HCT116 (cell line): ENCODE measurements at regions not wholly inside any gene's neighbourhood (a gene's known extent, or its start where the extent isn't known, plus 50 kb on each side); places are given as distances from the start of the nearest gene placed in this dataset.

Source experiments
- ATAC-seq: fragments of 200-7000 bp; cut with Tn5 transposase; 2 replicates; pipeline ENCODE4 v1.9.1; 2020; ENCODE audit warnings: mild to moderate bottlenecking, moderate library complexity
- BruUV-seq: library from RNA; stranded (reverse); fragments of 400-500 nt; replicated peaks from 2 replicates; lab custom pipeline; 2021; lab: Mats Ljungman, UMichigan
- CTCF ChIA-PET: fragments of 300-600 bp; sonication (Branson Sonifier 250); formaldehyde crosslinking; loops from one replicate; lab custom pipeline; 2021; ENCODE audit warnings: antibody characterized with exemption; lab: Charles Lee
- POLR2A ChIA-PET: fragments of 300-600, 350-600 bp; sonication (Branson Sonifier 250); formaldehyde crosslinking; loops from one replicate; lab custom pipeline; 2021; ENCODE audit warnings: antibody characterized with exemption; lab: Charles Lee
- RAD21 ChIA-PET, 2 experiments: fragments of 300-600 bp; sonication (Branson Sonifier 250); formaldehyde crosslinking; loops; one replicate each; lab custom pipeline; 2023; ENCODE audit warnings: low total read pairs in 2 of 2; ENCODE audit not compliant: uncharacterized antibody in 2 of 2, unreplicated experiment in 2 of 2, low non-redundant PET in 1 of 2; lab: Charles Lee
- DNase-seq: peaks from one replicate; pipeline ENCODE4 v3.0.0-alpha.2; 2010; ENCODE audit warnings: low read depth, low spot score
- H2AFZ ChIP-seq: fragments of 200-600 bp; shearing (Covaris generic), sonication (generic); 2 replicates; pipeline ENCODE4 v1.6.1; 2017; ENCODE audit warnings: low read depth, mixed run types, mixed read lengths, antibody characterized with exemption, low read length; ENCODE audit not compliant: poor library complexity, severe bottlenecking
- H3K27ac ChIP-seq: 2 replicates; pipeline ENCODE4 v1.5.1; 2012; ENCODE audit warnings: low read depth, low read length
- H3K27me3 ChIP-seq: fragments of 200-600 bp; sonication (generic); 2 replicates; pipeline ENCODE4 v1.6.1; 2016; ENCODE audit warnings: mixed run types, low read length, mixed read lengths; ENCODE audit not compliant: insufficient read depth
- H3K36me3 ChIP-seq, 2 experiments: fragments of 200-500 bp in 1 of 2; fragments of 200-600 bp in 1 of 2; sonication (Bioruptor generic) in 1 of 2; sonication (generic) in 1 of 2; 2 replicates each; pipeline versions ENCODE4 v1.5.1 to v1.6.1; 2014 to 2016; ENCODE audit warnings: low read length in 2 of 2, inconsistent platforms in 1 of 2, mixed read lengths in 1 of 2, mixed run types in 1 of 2; ENCODE audit not compliant: insufficient read depth in 2 of 2, control insufficient read depth in 1 of 2
- H3K4me1 ChIP-seq, 2 experiments: fragments of 200-600 bp in 1 of 2; sonication (generic) in 1 of 2; 2 replicates each; pipeline versions ENCODE4 v1.5.1 to v1.6.1; 2012 to 2017; ENCODE audit warnings: low read length in 2 of 2, inconsistent platforms in 1 of 2, mild to moderate bottlenecking in 1 of 2, mixed read lengths in 1 of 2, mixed run types in 1 of 2, moderate library complexity in 1 of 2; ENCODE audit not compliant: insufficient read depth in 2 of 2, control insufficient read depth in 1 of 2
- H3K4me2 ChIP-seq: fragments of 200-600 bp; sonication (generic); 2 replicates; pipeline ENCODE4 v1.6.1; 2017; ENCODE audit warnings: mixed run types, low read length, mixed read lengths
- H3K4me3 ChIP-seq, 2 experiments: fragments of 200-600 bp in 1 of 2; sonication (generic) in 1 of 2; replicated peaks in 1 of 2; 2 replicates each; pipeline ENCODE4 v1.5.1; 2011 to 2016; ENCODE audit warnings: low read length in 2 of 2, control low read depth in 1 of 2, low read depth in 1 of 2, mild to moderate bottlenecking in 1 of 2, mixed read lengths in 1 of 2, mixed run types in 1 of 2
- H3K79me2 ChIP-seq: fragments of 200-600 bp; sonication (generic); 2 replicates; pipeline ENCODE4 v1.6.1; 2017; ENCODE audit warnings: mild to moderate bottlenecking, mixed run types, low read length, moderate library complexity, mixed read lengths; ENCODE audit not compliant: insufficient read depth
- H3K9ac ChIP-seq: fragments of 200-600 bp; sonication (generic); 2 replicates; pipeline ENCODE4 v1.6.1; 2016; ENCODE audit warnings: low read length, mixed read lengths
- H3K9me2 ChIP-seq: fragments of 200-600 bp; sonication (generic), shearing (Covaris generic); 2 replicates; pipeline ENCODE4 v1.6.1; 2017; ENCODE audit warnings: mixed run types, mild to moderate bottlenecking, moderate library complexity; ENCODE audit not compliant: insufficient read depth
- H3K9me3 ChIP-seq, 2 experiments: fragments of 200-500 bp in 1 of 2; fragments of 200-600 bp in 1 of 2; sonication (Bioruptor generic) in 1 of 2; sonication (generic) in 1 of 2; 2 replicates each; pipeline ENCODE4 v1.6.1; 2014 to 2017; ENCODE audit warnings: low read length in 2 of 2, mixed read lengths in 2 of 2, inconsistent platforms in 1 of 2, low read depth in 1 of 2, mild to moderate bottlenecking in 1 of 2, mixed run types in 1 of 2, moderate library complexity in 1 of 2; ENCODE audit not compliant: control insufficient read depth in 1 of 2, insufficient read depth in 1 of 2
- H4K20me1 ChIP-seq: fragments of 200-600 bp; sonication (generic), shearing (Covaris generic); 2 replicates; pipeline ENCODE4 v1.6.1; 2017; ENCODE audit warnings: mixed run types, mild to moderate bottlenecking, moderate library complexity; ENCODE audit not compliant: insufficient read depth
- ATF3 ChIP-seq: IDR thresholded peaks from 2 replicates; pipeline ENCODE4 v1.6.1; 2012
- CBX3 ChIP-seq: IDR thresholded peaks from 2 replicates; pipeline ENCODE4 v1.6.1; 2012; ENCODE audit warnings: low read depth
- EGR1 ChIP-seq: IDR thresholded peaks from 2 replicates; pipeline ENCODE4 v1.6.1; 2012; ENCODE audit warnings: low read depth
- ELF1 ChIP-seq: IDR thresholded peaks from 2 replicates; pipeline ENCODE4 v1.6.1; 2012; ENCODE audit warnings: low read depth, borderline replicate concordance
- FOSL1 ChIP-seq: IDR thresholded peaks from 2 replicates; pipeline ENCODE4 v1.6.1; 2012; ENCODE audit warnings: low read depth
- JUND ChIP-seq: IDR thresholded peaks from 2 replicates; pipeline ENCODE4 v1.6.1; 2012
- POLR2A ChIP-seq: IDR thresholded peaks from 2 replicates; pipeline ENCODE4 v1.7.0; 2011; ENCODE audit warnings: borderline replicate concordance; ENCODE audit not compliant: insufficient read depth, insufficient read length; ENCODE audit errors: extremely low read depth
- POLR2AphosphoS5 ChIP-seq: IDR thresholded peaks from 2 replicates; pipeline ENCODE4 v1.6.1; 2011; ENCODE audit warnings: mild to moderate bottlenecking, low read depth, low read length, moderate library complexity
- RAD21 ChIP-seq: IDR thresholded peaks from 2 replicates; pipeline ENCODE4 v1.6.1; 2012; ENCODE audit warnings: low read depth, mild to moderate bottlenecking
- SP1 ChIP-seq: IDR thresholded peaks from 2 replicates; pipeline ENCODE4 v1.6.1; 2012; ENCODE audit warnings: low read depth
- SRF ChIP-seq: IDR thresholded peaks from 2 replicates; pipeline ENCODE4 v1.6.1; 2012; ENCODE audit warnings: low read depth
- TCF7L2 ChIP-seq: IDR thresholded peaks from 2 replicates; pipeline ENCODE4 v1.7.0; 2011; ENCODE audit warnings: borderline replicate concordance, inconsistent platforms; ENCODE audit not compliant: insufficient read depth, insufficient read length; ENCODE audit errors: extremely low read depth
- YY1 ChIP-seq: IDR thresholded peaks from 2 replicates; pipeline ENCODE4 v1.6.1; 2011; ENCODE audit warnings: low read length, low read depth, moderate library complexity, mild to moderate bottlenecking; ENCODE audit not compliant: insufficient replicate concordance; ENCODE audit errors: extremely low read depth
- ZFX ChIP-seq: fragments of 450-650 bp; IDR thresholded peaks from 2 replicates; pipeline ENCODE4 v1.6.1; 2017
- ZNF274 ChIP-seq: fragments of 200-500 bp; sonication (Bioruptor generic); IDR thresholded peaks from 2 replicates; pipeline ENCODE4 v1.6.1; 2014; ENCODE audit warnings: mild to moderate bottlenecking, low read depth, low read length, inconsistent platforms
- intact Hi-C: fragments of 100-400 bp; cut with micrococcal nuclease; formaldehyde crosslinking; loops from 2 replicates; pipeline ENCODE4 v1.10.0; 2022
- TF ChIP-seq, protein P1 (sequence below): IDR thresholded peaks from 2 replicates; pipeline ENCODE4 v1.6.1; 2012

GRCh38 chr18:28903306-28903705 is 726.4 kb upstream of the CDH2 start:
- ATAC-seq (no peak), DNase-seq (no peak)
- Histone ChIP-seq H3K27ac (no peak overlapping the region), H3K4me3 (no peak overlapping the region), H3K27me3 (no peaks in the 10 kb centered on the region), H3K79me2 (no peaks in the 10 kb centered on the region), H3K4me1 (no peaks in the 10 kb centered on the region), H4K20me1 (no peaks in the 10 kb centered on the region), H2AFZ (no peak overlapping the region), H3K4me2 (no peak overlapping the region), H3K36me3 (no peaks in the 10 kb centered on the region), H3K9ac (no peak overlapping the region), H3K9me3 (no peaks in the 10 kb centered on the region), H3K9me2 (no peaks in the 10 kb centered on the region)
- CTCF ChIA-PET = no interaction called here
- TF ChIP-seq ELF1 (no peak), RAD21 (no peak), ZNF274 (no peak), EGR1 (no peak), JUND (no peak), SP1 (no peak), YY1 (no peak), ATF3 (no peak), SRF (no peak), FOSL1 (no peak), POLR2A (no peak), POLR2AphosphoS5 (no peak), ZFX (no peak), TCF7L2 (no peak), CBX3 (no peak)
- TF ChIP-seq, protein P1, sequence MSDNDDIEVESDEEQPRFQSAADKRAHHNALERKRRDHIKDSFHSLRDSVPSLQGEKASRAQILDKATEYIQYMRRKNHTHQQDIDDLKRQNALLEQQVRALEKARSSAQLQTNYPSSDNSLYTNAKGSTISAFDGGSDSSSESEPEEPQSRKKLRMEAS = no peak
- RAD21 ChIA-PET = no interaction called here
- POLR2A ChIA-PET = no interaction called here
- intact Hi-C loops = no loop called here
- no TSS peak for BruUV-seq
